Smooth muscle cell (in vitro differentiated cells): ENCODE measurements at regions not wholly inside any gene's neighbourhood (a gene's known extent, or its start where the extent isn't known, plus 50 kb on each side); places are given as distances from the start of the nearest gene placed in this dataset.

ENCODE experiments used
- DNase-seq: peaks from one replicate; lab custom pipeline; 2025; ENCODE audit not compliant: unreplicated experiment; lab: John Stamatoyannopoulos, UW
- H2AFZ ChIP-seq: fragments of 200-600 bp; sonication (generic); 2 replicates; pipeline ENCODE4 v1.6.0; 2016; ENCODE audit warnings: antibody characterized with exemption, low read depth, mild to moderate bottlenecking
- H3F3A ChIP-seq: fragments of 200-600 bp; sonication (generic); 2 replicates; pipeline ENCODE4 v1.6.0; 2017; ENCODE audit warnings: antibody characterized with exemption, low read depth
- H3K27ac ChIP-seq: fragments of 200-600 bp; sonication (generic); 2 replicates; pipeline ENCODE4 v1.5.1; 2016; ENCODE audit warnings: low read depth, mild to moderate bottlenecking
- H3K27me3 ChIP-seq: fragments of 200-600 bp; sonication (generic); 2 replicates; pipeline ENCODE4 v1.6.1; 2016; ENCODE audit warnings: low read depth, mild to moderate bottlenecking
- H3K36me3 ChIP-seq: fragments of 200-600 bp; sonication (generic); 2 replicates; pipeline ENCODE4 v1.5.1; 2016; ENCODE audit warnings: low read depth
- H3K4me1 ChIP-seq: fragments of 200-600 bp; sonication (generic); 2 replicates; pipeline ENCODE4 v1.5.1; 2016; ENCODE audit warnings: low read depth
- H3K4me2 ChIP-seq: fragments of 200-600 bp; sonication (generic); 2 replicates; pipeline ENCODE4 v1.6.0; 2016; ENCODE audit warnings: mild to moderate bottlenecking
- H3K4me3 ChIP-seq: fragments of 200-600 bp; sonication (generic); 2 replicates; pipeline ENCODE4 v1.5.1; 2016; ENCODE audit warnings: mild to moderate bottlenecking
- H3K79me2 ChIP-seq: fragments of 200-600 bp; sonication (generic); 2 replicates; pipeline ENCODE4 v1.6.0; 2016; ENCODE audit warnings: low read depth, mild to moderate bottlenecking
- H3K9ac ChIP-seq: fragments of 200-600 bp; sonication (generic); 2 replicates; pipeline ENCODE4 v1.6.0; 2016; ENCODE audit warnings: low read depth
- H3K9me3 ChIP-seq: fragments of 200-600 bp; sonication (generic); replicated peaks from 2 replicates; pipeline ENCODE4 v1.5.1; 2016; ENCODE audit warnings: low read depth
- H4K20me1 ChIP-seq: fragments of 200-600 bp; sonication (generic); 2 replicates; pipeline ENCODE4 v1.6.0; 2016; ENCODE audit warnings: low read depth
- CTCF ChIP-seq: fragments of 200-600 bp; sonication (generic); IDR thresholded peaks from 2 replicates; pipeline ENCODE4 v1.5.1; 2017; ENCODE audit warnings: borderline replicate concordance, mild to moderate bottlenecking, antibody characterized with exemption; ENCODE audit not compliant: insufficient read depth, poor library complexity, severe bottlenecking
- WGBS: methylation state at CpG from one replicate; pipeline ENCODE4 v1.1.7; 2016; ENCODE audit warnings: low lambda C conversion rate; 5-methylcytosine and 5-hydroxymethylcytosine counted together

GRCh38 chr13:34777089-34777913, 164.8 kb upstream of the NBEA start:
- H3K36me3 ChIP-seq = no peaks in the 10 kb centered on the region
- no peak overlapping the region for H3K9ac ChIP-seq
- no peak overlapping the region for H3K4me3 ChIP-seq
- no peaks in the 10 kb centered on the region for H4K20me1 ChIP-seq
- no peaks in the 10 kb centered on the region for H3K4me1 ChIP-seq
- DNase-seq = no peak
- peaks cover 11% of the 10 kb centered on the region for H3K27me3 ChIP-seq
- no peak overlapping the region for H3K27ac ChIP-seq
- H3K79me2 ChIP-seq = no peaks in the 10 kb centered on the region
- H3K9me3 ChIP-seq = no peaks in the 10 kb centered on the region
- no peak overlapping the region for H2AFZ ChIP-seq
- no peaks in the 10 kb centered on the region for H3F3A ChIP-seq
- no peak for TF ChIP-seq CTCF
- H3K4me2 ChIP-seq = no peak overlapping the region
- 75% methylated on average over 8 of the region's 8 CpGs for WGBS

GRCh38 chr13:34777914-34778303, 164.2 kb upstream of the NBEA start:
- Histone ChIP-seq H3K4me3 (no peak overlapping the region), H2AFZ (no peak overlapping the region), H3K36me3 (no peaks in the 10 kb centered on the region), H3F3A (no peaks in the 10 kb centered on the region), H3K9ac (no peak overlapping the region), H3K27me3 (peaks cover 11% of the 10 kb centered on the region), H3K4me2 (no peak overlapping the region), H4K20me1 (no peaks in the 10 kb centered on the region), H3K79me2 (no peaks in the 10 kb centered on the region), H3K27ac (no peak overlapping the region), H3K9me3 (no peaks in the 10 kb centered on the region), H3K4me1 (no peaks in the 10 kb centered on the region)
- DNase-seq = no peak
- no peak for TF ChIP-seq CTCF
- WGBS = 95% methylated on average over 5 of the region's 5 CpGs

GRCh38 chr13:34779171-34779570, 162.9 kb upstream of the NBEA start:
- WGBS = 62% methylated on average over 6 of the region's 6 CpGs

More at GRCh38 chr13:34779171-34779570, 162.9 kb upstream of the NBEA start:
- Histone ChIP-seq H3K36me3 (no peaks in the 10 kb centered on the region), H3K27ac (no peak overlapping the region), H3K4me3 (no peak overlapping the region), H3F3A (no peaks in the 10 kb centered on the region), H4K20me1 (no peaks in the 10 kb centered on the region), H3K79me2 (no peaks in the 10 kb centered on the region), H3K4me1 (no peaks in the 10 kb centered on the region), H3K4me2 (no peak overlapping the region), H2AFZ (no peak overlapping the region), H3K9ac (no peak overlapping the region), H3K27me3 (peaks cover 9% of the 10 kb centered on the region), H3K9me3 (no peaks in the 10 kb centered on the region)
- TF ChIP-seq CTCF = no peak
- DNase-seq = no peak
